ENCODE measurements at regions not wholly inside any gene's neighbourhood (a gene's known extent, or its start where the extent isn't known, plus 50 kb on each side); places are given as distances from the start of the nearest gene placed in this dataset.

DNA sequence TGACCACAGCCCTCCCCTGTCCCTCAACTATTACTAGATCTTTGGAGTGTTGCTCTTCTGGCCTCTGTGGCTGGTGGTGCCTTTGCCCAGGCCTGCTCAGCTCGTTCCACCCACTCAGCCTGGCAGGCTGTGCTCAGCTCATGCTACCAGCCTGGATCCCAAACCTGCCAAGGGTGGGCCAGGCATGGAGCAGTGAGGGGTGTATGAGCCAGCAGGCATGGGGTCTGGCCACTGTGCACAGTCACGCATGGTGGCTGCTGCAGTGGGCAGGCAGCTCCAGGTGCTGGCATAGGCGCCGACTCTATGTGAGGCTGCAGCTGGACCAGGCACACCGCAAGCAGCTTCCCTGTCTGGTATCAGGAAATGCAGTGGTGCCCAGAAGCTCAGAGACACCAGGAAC is 449.9 kb downstream of the MATN1 start:
- TF ChIP-seq, protein P1, sequence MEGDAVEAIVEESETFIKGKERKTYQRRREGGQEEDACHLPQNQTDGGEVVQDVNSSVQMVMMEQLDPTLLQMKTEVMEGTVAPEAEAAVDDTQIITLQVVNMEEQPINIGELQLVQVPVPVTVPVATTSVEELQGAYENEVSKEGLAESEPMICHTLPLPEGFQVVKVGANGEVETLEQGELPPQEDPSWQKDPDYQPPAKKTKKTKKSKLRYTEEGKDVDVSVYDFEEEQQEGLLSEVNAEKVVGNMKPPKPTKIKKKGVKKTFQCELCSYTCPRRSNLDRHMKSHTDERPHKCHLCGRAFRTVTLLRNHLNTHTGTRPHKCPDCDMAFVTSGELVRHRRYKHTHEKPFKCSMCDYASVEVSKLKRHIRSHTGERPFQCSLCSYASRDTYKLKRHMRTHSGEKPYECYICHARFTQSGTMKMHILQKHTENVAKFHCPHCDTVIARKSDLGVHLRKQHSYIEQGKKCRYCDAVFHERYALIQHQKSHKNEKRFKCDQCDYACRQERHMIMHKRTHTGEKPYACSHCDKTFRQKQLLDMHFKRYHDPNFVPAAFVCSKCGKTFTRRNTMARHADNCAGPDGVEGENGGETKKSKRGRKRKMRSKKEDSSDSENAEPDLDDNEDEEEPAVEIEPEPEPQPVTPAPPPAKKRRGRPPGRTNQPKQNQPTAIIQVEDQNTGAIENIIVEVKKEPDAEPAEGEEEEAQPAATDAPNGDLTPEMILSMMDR (conservative IDR thresholded peaks at IDR 0.05; ENCODE audit: low read length) = no peak
- TF ChIP-seq EZH2phosphoT487 (IDR thresholded peaks at IDR 0.05; ENCODE audit: borderline replicate concordance) = no peak
